Activated CD4-positive, alpha-beta T cell treated with anti-CD3 and anti-CD28 coated beads, Interleukin-2, amount 10 ng/mL, durations not matched to agents 24 days and 14 days (primary cell): ENCODE measurements at regions not wholly inside any gene's neighbourhood (a gene's known extent, or its start where the extent isn't known, plus 50 kb on each side); places are given as distances from the start of the nearest gene placed in this dataset.

ENCODE experiments used
- DNase-seq: peaks from one replicate; pipeline ENCODE4 v3.0.0; 2022
- H3K27ac Mint-ChIP-seq: one replicate; pipeline ENCODE4 v1.8.0; 2022; ENCODE audit warnings: mild to moderate bottlenecking, mixed read lengths
- H3K27me3 Mint-ChIP-seq: one replicate; pipeline ENCODE4 v1.8.0; 2022; ENCODE audit warnings: mixed read lengths
- H3K36me3 Mint-ChIP-seq: one replicate; pipeline ENCODE4 v1.8.0; 2022; ENCODE audit warnings: low read depth, mild to moderate bottlenecking, mixed read lengths
- H3K4me1 Mint-ChIP-seq: one replicate; pipeline ENCODE4 v1.8.0; 2021; ENCODE audit warnings: mixed read lengths
- H3K4me3 Mint-ChIP-seq: one replicate; pipeline ENCODE4 v1.8.0; 2022; ENCODE audit warnings: mild to moderate bottlenecking, moderate library complexity, mixed read lengths
- H3K9me3 Mint-ChIP-seq: one replicate; pipeline ENCODE4 v1.8.0; 2021; ENCODE audit warnings: mixed read lengths
- intact Hi-C: fragments of 100-400 bp; cut with micrococcal nuclease; formaldehyde crosslinking; loops from one replicate; pipeline ENCODE4 v1.15.1; 2023

GRCh38 chr17:68748381-68748780 is 147.2 kb upstream of the FAM20A start:
- Mint-ChIP-seq H3K27ac (no peak overlapping the region), H3K27me3 (peaks cover 7% of the 10 kb centered on the region), H3K36me3 (no peaks in the 10 kb centered on the region), H3K9me3 (no peaks in the 10 kb centered on the region), H3K4me3 (no peak overlapping the region), H3K4me1 (no peaks in the 10 kb centered on the region)
- no peak for DNase-seq
- intact Hi-C loops = no loop called here

GRCh38 chr17:68740555-68741447 is 139.6 kb upstream of the FAM20A start:
- Mint-ChIP-seq H3K4me1 (no peaks in the 10 kb centered on the region), H3K27me3 (peaks cover 27% of the 10 kb centered on the region), H3K27ac (no peak overlapping the region)

DNA sequence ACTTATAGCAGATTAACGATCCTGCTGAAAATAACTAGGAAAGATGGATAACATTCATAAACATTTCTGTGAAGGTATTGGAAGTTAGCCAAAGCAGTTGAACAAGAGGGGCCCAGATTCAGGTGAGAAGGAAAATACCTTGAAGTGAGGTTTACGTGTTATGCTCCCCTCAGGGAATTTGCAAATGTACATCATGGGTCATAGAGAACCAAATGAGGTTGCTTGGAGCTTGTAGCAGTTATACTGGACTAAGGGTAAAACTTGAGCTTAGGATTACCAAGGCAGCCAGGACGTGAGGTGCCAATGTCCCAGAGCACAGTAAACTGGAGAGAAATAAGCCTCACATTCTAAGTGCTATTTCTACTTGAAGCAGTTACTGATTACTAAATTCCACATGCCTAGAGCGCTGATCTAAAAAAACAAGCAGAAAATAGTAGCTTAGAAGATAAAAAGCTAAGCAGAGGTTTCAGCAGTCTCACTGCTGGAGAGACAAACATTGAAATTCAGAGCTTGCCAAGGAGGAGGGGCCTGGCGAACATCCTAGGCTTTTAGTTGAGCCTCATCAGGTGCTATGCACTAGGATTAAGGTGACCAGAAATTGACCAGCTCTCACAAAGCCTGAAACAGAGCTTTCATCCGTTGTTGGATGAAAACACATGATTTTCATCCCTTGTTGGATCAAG is 136.7 kb upstream of the FAM20A start:
- intact Hi-C loops = no loop called here
- no peaks in the 10 kb centered on the region for H3K36me3 Mint-ChIP-seq
- DNase-seq = no peak
- H3K4me1 Mint-ChIP-seq = no peaks in the 10 kb centered on the region
- H3K9me3 Mint-ChIP-seq = no peaks in the 10 kb centered on the region
- no peak overlapping the region for H3K27ac Mint-ChIP-seq
- H3K4me3 Mint-ChIP-seq = no peak overlapping the region
- H3K27me3 Mint-ChIP-seq = peaks cover 20% of the 10 kb centered on the region

More at GRCh38 chr17:68740555-68741447, 139.6 kb upstream of the FAM20A start:
- DNase-seq = no peak
- no peaks in the 10 kb centered on the region for H3K36me3 Mint-ChIP-seq
- H3K4me3 Mint-ChIP-seq = no peak overlapping the region
- intact Hi-C loops = no loop called here
- no peaks in the 10 kb centered on the region for H3K9me3 Mint-ChIP-seq

- no peaks in the 10 kb centered on the region for H3K36me3 Mint-ChIP-seq
- H3K4me3 Mint-ChIP-seq = no peak overlapping the region
- no peaks in the 10 kb centered on the region for H3K4me1 Mint-ChIP-seq
- intact Hi-C loops = no loop called here
- no peaks in the 10 kb centered on the region for H3K9me3 Mint-ChIP-seq
- H3K27ac Mint-ChIP-seq = no peak overlapping the region
- peaks cover 12% of the 10 kb centered on the region for H3K27me3 Mint-ChIP-seq
- no peak for DNase-seq
Measured at GRCh38 chr17:68734931-68735330, 133.8 kb upstream of the FAM20A start.

DNA sequence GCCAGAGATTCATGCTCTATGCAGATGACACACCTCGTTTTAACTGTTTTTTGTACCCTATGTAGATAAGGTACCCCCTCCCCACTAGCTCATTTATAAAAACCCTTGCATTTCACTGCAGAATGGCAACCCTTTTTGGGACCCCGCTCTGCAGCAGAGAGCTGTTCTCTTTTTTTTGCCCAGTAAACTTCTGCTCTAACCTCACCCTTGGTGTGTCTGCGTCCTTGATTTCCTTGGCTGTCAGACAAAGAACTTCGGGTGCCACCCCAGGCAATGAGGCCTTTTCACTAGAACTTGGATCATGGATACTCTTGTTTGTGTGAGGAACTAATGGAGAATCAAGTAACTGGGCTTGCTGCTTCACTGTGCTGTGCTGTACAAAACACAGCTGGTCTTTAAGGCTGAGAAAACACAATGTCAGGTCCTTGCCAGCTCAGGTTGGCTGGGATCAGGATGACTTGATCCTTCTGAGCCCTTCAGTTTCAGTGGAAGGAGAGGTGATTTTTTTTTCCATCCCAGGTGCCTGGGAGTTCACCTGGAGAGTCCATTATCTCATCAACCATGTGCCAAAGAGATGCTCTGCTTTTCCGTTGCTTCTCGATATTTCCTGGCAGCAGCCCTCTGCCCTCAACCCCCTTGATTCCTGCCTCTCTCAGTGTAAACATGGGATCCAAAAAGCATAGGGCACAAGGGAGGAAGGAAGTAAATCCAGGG is 133.2 kb upstream of the FAM20A start:
- H3K4me3 Mint-ChIP-seq = no peak overlapping the region
- H3K27ac Mint-ChIP-seq = no peak overlapping the region
- H3K4me1 Mint-ChIP-seq = no peaks in the 10 kb centered on the region
- peaks cover 12% of the 10 kb centered on the region for H3K27me3 Mint-ChIP-seq
- H3K9me3 Mint-ChIP-seq = no peaks in the 10 kb centered on the region
- DNase-seq = no peak
- no peaks in the 10 kb centered on the region for H3K36me3 Mint-ChIP-seq
- intact Hi-C loops = no loop called here

DNA sequence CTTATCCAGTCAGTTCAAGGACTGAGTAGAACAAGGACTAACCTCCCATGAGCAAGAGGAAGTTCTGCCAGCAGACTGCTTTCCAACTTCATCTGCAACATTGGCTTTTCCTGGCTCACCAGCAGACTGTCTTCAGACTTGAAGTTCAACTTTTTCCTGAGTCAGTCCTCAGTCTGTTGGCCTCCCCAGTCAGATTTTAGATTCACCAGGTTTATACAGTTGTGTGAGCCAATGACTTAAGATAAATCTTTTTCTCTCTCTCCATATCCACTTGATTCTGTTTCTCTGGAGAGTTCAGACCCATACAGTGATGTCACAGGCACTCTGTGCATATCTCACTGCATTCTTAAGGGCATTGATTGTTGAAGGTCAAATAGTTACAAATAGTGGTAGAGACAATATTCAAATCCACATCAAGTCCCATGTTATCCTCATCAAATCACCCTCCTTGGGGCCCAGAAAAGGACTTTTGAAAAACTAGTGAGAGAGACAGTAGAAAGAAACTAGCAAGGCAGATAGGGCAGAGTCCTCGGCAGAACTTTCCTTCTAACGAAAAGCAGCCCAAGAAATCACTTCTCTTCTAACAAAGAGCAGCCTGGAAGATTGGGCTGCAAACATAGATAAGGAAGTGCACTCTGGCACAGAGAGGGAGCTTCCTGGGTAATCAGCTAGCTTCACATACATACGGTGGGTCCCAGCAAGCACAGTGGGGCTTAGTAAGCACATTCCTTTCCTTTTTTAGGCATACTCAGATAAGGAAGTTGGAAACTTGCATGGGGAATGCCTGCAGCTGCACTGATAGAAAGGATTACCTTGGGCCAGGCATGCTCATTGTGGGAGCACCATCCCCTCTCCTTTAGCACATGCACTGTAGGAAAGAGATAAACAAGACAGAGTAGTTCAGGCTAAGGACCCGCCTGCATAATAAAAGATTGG is 132.3 kb upstream of the FAM20A start:
- H3K27ac Mint-ChIP-seq = no peak overlapping the region
- H3K27me3 Mint-ChIP-seq = peaks cover 9% of the 10 kb centered on the region
- no peaks in the 10 kb centered on the region for H3K4me1 Mint-ChIP-seq
- intact Hi-C loops = no loop called here
- DNase-seq = no peak
- no peak overlapping the region for H3K4me3 Mint-ChIP-seq
- H3K36me3 Mint-ChIP-seq = no peaks in the 10 kb centered on the region
- no peaks in the 10 kb centered on the region for H3K9me3 Mint-ChIP-seq

DNA sequence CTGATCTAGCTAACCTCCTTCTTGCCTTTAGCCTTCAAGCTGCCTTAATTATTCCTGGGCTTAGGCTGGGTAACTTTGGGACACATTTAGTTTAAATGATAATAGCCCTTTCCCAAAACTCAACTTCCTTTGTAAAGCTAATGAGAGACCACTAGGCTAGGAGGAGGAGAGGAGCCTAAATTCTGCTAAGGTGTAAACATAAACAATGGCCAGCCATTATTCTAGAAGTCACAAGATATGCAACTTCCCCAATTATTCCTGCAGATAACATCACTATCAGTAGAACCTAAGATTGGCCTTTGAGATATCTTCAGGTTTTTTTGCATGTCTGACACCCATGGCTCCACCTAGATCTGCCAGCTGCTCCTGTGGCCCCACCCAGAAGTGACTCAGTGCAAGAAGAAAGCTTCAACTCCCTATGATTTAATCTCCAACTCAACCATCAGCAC is 131.2 kb upstream of the FAM20A start:
- no peaks in the 10 kb centered on the region for H3K36me3 Mint-ChIP-seq
- no peaks in the 10 kb centered on the region for H3K9me3 Mint-ChIP-seq
- H3K4me1 Mint-ChIP-seq = no peaks in the 10 kb centered on the region
- H3K27ac Mint-ChIP-seq = no peak overlapping the region
- intact Hi-C loops = no loop called here
- peaks cover 6% of the 10 kb centered on the region for H3K27me3 Mint-ChIP-seq
- no peak for DNase-seq
- H3K4me3 Mint-ChIP-seq = no peak overlapping the region

DNA sequence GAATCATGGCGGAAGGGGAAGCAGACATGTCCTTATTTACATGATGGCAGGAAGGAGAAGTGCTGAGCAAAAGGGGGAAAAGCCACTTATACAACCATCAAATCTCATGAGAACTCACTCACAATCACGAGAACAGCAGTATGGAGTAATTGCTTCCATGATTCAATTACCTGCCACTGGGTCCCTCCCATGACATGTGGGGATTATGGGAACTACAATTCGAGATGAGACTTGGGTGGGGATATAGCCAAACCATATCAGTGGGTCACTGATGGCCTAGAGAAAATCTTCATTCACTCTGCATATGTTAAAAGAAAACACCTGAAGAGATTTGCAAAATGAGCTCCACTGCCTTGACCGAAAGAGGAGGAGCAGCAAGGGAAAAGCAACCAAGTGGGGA is 130.3 kb upstream of the FAM20A start:
- H3K27me3 Mint-ChIP-seq = peaks cover 8% of the 10 kb centered on the region
- H3K27ac Mint-ChIP-seq = no peak overlapping the region
- no peak overlapping the region for H3K4me3 Mint-ChIP-seq
- H3K36me3 Mint-ChIP-seq = no peaks in the 10 kb centered on the region
- no peaks in the 10 kb centered on the region for H3K9me3 Mint-ChIP-seq
- intact Hi-C loops = no loop called here
- no peak for DNase-seq
- H3K4me1 Mint-ChIP-seq = no peaks in the 10 kb centered on the region

- no peak for DNase-seq
- Mint-ChIP-seq H3K4me1 (no peaks in the 10 kb centered on the region), H3K9me3 (no peaks in the 10 kb centered on the region), H3K27me3 (peaks cover 14% of the 10 kb centered on the region), H3K27ac (no peak overlapping the region), H3K36me3 (no peaks in the 10 kb centered on the region), H3K4me3 (no peak overlapping the region)
- intact Hi-C loops = no loop called here
Measured at GRCh38 chr17:68719431-68719830, 118.3 kb upstream of the FAM20A start.

- H3K4me1 Mint-ChIP-seq = no peaks in the 10 kb centered on the region
- H3K27ac Mint-ChIP-seq = no peak overlapping the region
- intact Hi-C loops = no loop called here
- no peaks in the 10 kb centered on the region for H3K9me3 Mint-ChIP-seq
- peaks cover 14% of the 10 kb centered on the region for H3K27me3 Mint-ChIP-seq
- no peak for DNase-seq
- H3K4me3 Mint-ChIP-seq = no peak overlapping the region
- no peaks in the 10 kb centered on the region for H3K36me3 Mint-ChIP-seq
Measured at GRCh38 chr17:68718926-68719325, 117.8 kb upstream of the FAM20A start.

DNA sequence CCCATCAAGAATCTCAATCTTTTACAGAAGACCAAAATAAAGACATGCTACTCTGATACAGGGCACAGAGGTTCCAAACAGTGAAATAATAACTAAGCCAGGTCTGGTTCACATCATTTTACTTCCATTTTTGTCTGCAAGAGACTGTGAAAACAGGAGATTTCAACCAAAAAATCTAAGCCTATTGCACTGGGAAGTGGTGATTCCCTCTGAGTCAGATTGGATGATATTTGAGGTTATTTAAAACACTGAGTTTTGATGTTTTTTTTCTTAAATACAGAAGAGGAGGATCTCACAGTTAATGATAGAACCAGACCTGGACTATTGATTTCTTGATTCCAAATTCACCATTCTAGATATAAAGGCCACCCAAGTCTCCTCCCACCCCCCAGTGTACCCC is 117.3 kb upstream of the FAM20A start:
- no peak overlapping the region for H3K4me3 Mint-ChIP-seq
- H3K4me1 Mint-ChIP-seq = no peaks in the 10 kb centered on the region
- H3K27me3 Mint-ChIP-seq = peaks cover 14% of the 10 kb centered on the region
- no peak for DNase-seq
- no peaks in the 10 kb centered on the region for H3K9me3 Mint-ChIP-seq
- H3K27ac Mint-ChIP-seq = no peak overlapping the region
- H3K36me3 Mint-ChIP-seq = no peaks in the 10 kb centered on the region
- intact Hi-C loops = no loop called here

GRCh38 chr17:68714676-68715075 is 113.5 kb upstream of the FAM20A start:
- Mint-ChIP-seq H3K4me1 (no peaks in the 10 kb centered on the region), H3K36me3 (no peaks in the 10 kb centered on the region), H3K27me3 (peaks cover 8% of the 10 kb centered on the region), H3K4me3 (no peak overlapping the region), H3K27ac (no peak overlapping the region), H3K9me3 (no peaks in the 10 kb centered on the region)
- DNase-seq = no peak
- intact Hi-C loops = no loop called here

DNA sequence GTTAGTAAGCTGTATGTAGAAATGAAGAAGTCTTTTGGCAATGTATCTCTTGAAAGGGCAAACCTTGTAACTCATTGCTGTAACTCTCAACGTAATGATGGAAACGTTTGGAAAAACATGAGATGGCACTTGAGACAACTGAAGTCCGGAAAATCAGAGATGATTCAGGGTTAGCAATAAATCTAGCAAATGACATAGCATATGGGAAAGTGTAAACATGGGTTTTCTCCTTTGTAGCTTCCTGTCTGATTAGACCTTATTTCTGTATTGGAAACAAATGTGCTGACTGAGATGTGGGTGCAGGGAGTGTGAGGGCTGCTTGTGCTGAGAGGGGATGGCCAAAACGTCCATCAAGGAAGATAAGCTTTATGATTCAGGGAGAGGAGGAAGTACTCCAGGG is 110.7 kb upstream of the FAM20A start:
- H3K4me3 Mint-ChIP-seq = no peak overlapping the region
- H3K9me3 Mint-ChIP-seq = no peaks in the 10 kb centered on the region
- intact Hi-C loops = no loop called here
- H3K27ac Mint-ChIP-seq = no peak overlapping the region
- no peaks in the 10 kb centered on the region for H3K4me1 Mint-ChIP-seq
- no peak for DNase-seq
- H3K27me3 Mint-ChIP-seq = peaks cover 7% of the 10 kb centered on the region
- no peaks in the 10 kb centered on the region for H3K36me3 Mint-ChIP-seq
